GM23338 (cell line): ENCODE measurements at regions not wholly inside any gene's neighbourhood (a gene's known extent, or its start where the extent isn't known, plus 50 kb on each side); places are given as distances from the start of the nearest gene placed in this dataset.

Experiments used
- ATAC-seq: fragments of 200-7000 bp; cut with Tn5 transposase; 3 replicates; pipeline ENCODE4 v1.9.1; 2020
- DNase-seq: peaks from one replicate; pipeline ENCODE4 v3.0.0-alpha.2; 2015; ENCODE audit warnings: low spot score
- H2AFZ ChIP-seq: fragments of 200-600 bp; sonication (generic); 2 replicates; pipeline ENCODE4 v1.8.0; 2016; ENCODE audit warnings: antibody characterized with exemption, mild to moderate bottlenecking, moderate library complexity
- H3F3A ChIP-seq: fragments of 200-600 bp; sonication (generic); replicated peaks from 2 replicates; pipeline ENCODE4 v1.8.0; 2017; ENCODE audit warnings: antibody characterized with exemption, mixed run types, low read depth
- H3K27ac ChIP-seq: fragments of 200-600 bp; sonication (generic); 2 replicates; pipeline ENCODE4 v1.6.1; 2016; ENCODE audit warnings: low read depth
- H3K27me3 ChIP-seq: fragments of 200-600 bp; sonication (generic); 2 replicates; pipeline ENCODE4 v1.8.0; 2016; ENCODE audit warnings: mild to moderate bottlenecking, mixed run types, moderate library complexity; ENCODE audit not compliant: insufficient read depth
- H3K36me3 ChIP-seq: fragments of 200-600 bp; sonication (generic); 2 replicates; pipeline ENCODE4 v1.8.0; 2016; ENCODE audit warnings: mild to moderate bottlenecking; ENCODE audit not compliant: insufficient read depth
- H3K4me1 ChIP-seq: fragments of 200-600 bp; sonication (generic); 2 replicates; pipeline ENCODE4 v1.8.0; 2016; ENCODE audit warnings: mild to moderate bottlenecking, moderate library complexity; ENCODE audit not compliant: insufficient read depth
- H3K4me2 ChIP-seq: fragments of 200-600 bp; sonication (generic); 2 replicates; pipeline ENCODE4 v1.7.1; 2017; ENCODE audit warnings: mixed run types
- H3K4me3 ChIP-seq: fragments of 200-600 bp; sonication (generic); 2 replicates; pipeline ENCODE4 v1.6.1; 2016; ENCODE audit warnings: mixed run types
- H3K79me2 ChIP-seq: fragments of 200-600 bp; sonication (generic); replicated peaks from 2 replicates; pipeline ENCODE4 v1.8.0; 2017; ENCODE audit warnings: mild to moderate bottlenecking; ENCODE audit not compliant: insufficient read depth
- H3K9me2 ChIP-seq: fragments of 200-600 bp; sonication (generic); 2 replicates; pipeline ENCODE4 v1.8.0; 2017; ENCODE audit not compliant: insufficient read depth
- H4K20me1 ChIP-seq: fragments of 200-600 bp; sonication (generic); replicated peaks from 2 replicates; pipeline ENCODE4 v1.8.0; 2017; ENCODE audit warnings: mild to moderate bottlenecking; ENCODE audit not compliant: insufficient read depth
- H3K27ac Mint-ChIP-seq: 2 replicates; pipeline ENCODE4 v1.8.0; 2020; ENCODE audit warnings: inconsistent platforms, mild to moderate bottlenecking, moderate library complexity, mixed read lengths
- H3K27me3 Mint-ChIP-seq: 3 replicates; pipeline ENCODE4 v1.8.0; 2022; ENCODE audit warnings: low read depth, mild to moderate bottlenecking, moderate library complexity, mixed read lengths, inconsistent platforms; ENCODE audit not compliant: insufficient read depth, poor library complexity
- H3K36me3 Mint-ChIP-seq: 3 replicates; pipeline ENCODE4 v1.8.0; 2021; ENCODE audit warnings: low read depth, mild to moderate bottlenecking, inconsistent platforms, moderate library complexity, mixed read lengths
- H3K4me1 Mint-ChIP-seq: 3 replicates; pipeline ENCODE4 v1.8.0; 2020; ENCODE audit warnings: mild to moderate bottlenecking, inconsistent platforms, mixed read lengths
- H3K4me3 Mint-ChIP-seq: 3 replicates; pipeline ENCODE4 v1.8.0; 2021; ENCODE audit warnings: moderate library complexity, mild to moderate bottlenecking, inconsistent platforms, mixed read lengths
- H3K9me3 Mint-ChIP-seq: 3 replicates; pipeline ENCODE4 v1.8.0; 2020; ENCODE audit warnings: moderate library complexity, mild to moderate bottlenecking, inconsistent platforms, mixed read lengths
- CREB1 ChIP-seq: fragments of 250-450 bp; sonication (Bioruptor Pico); IDR thresholded peaks from 2 replicates; pipeline ENCODE4 v1.5.0; 2020; ENCODE audit warnings: low read depth, mild to moderate bottlenecking, moderate library complexity
- EZH2 ChIP-seq: fragments of 200-600 bp; sonication (generic); IDR thresholded peaks from one replicate; pipeline ENCODE4 v1.8.0; 2017; ENCODE audit warnings: antibody characterized with exemption, mild to moderate bottlenecking, low read depth; ENCODE audit not compliant: unreplicated experiment
- EZH2phosphoT487 ChIP-seq: fragments of 200-600 bp; sonication (generic); IDR thresholded peaks from one replicate; pipeline ENCODE4 v1.8.1; 2018; ENCODE audit warnings: antibody characterized with exemption; ENCODE audit not compliant: unreplicated experiment
- JUNB ChIP-seq: IDR thresholded peaks from one replicate; pipeline ENCODE4 v1.6.1; 2016; ENCODE audit warnings: antibody characterized with exemption; ENCODE audit not compliant: unreplicated experiment
- NANOG ChIP-seq: IDR thresholded peaks from 2 replicates; pipeline ENCODE4 v1.6.1; 2016; ENCODE audit warnings: antibody characterized with exemption, borderline replicate concordance
- POLR2AphosphoS5 ChIP-seq: IDR thresholded peaks from 2 replicates; pipeline ENCODE4 v1.6.1; 2016; ENCODE audit warnings: antibody characterized with exemption, low read depth
- STAT1 ChIP-seq: IDR thresholded peaks from one replicate; pipeline ENCODE4 v1.6.1; 2016; ENCODE audit warnings: antibody characterized with exemption; ENCODE audit not compliant: unreplicated experiment
- ZNF114 ChIP-seq: fragments of 250-450 bp; sonication (Bioruptor Pico); IDR thresholded peaks from 2 replicates; pipeline ENCODE4 v1.5.0; 2020; ENCODE audit warnings: mild to moderate bottlenecking, moderate library complexity
- ZNF331 ChIP-seq: fragments of 250-450 bp; sonication (Bioruptor Pico); IDR thresholded peaks from 2 replicates; pipeline ENCODE4 v1.5.0; 2020; ENCODE audit warnings: low read depth, mild to moderate bottlenecking, moderate library complexity
- TF ChIP-seq, protein P1 (sequence below), 2 experiments: fragments of 200-600 bp in 1 of 2; sonication (generic) in 1 of 2; conservative IDR thresholded peaks; 2 replicates each; pipeline versions ENCODE4 v1.5.1 to v1.6.1; 2016 to 2017; ENCODE audit warnings: antibody characterized with exemption in 2 of 2, low read depth in 2 of 2, mild to moderate bottlenecking in 2 of 2, moderate library complexity in 1 of 2
- TF ChIP-seq, protein P2 (sequence below): fragments of 250-450 bp; sonication (Bioruptor Pico); IDR thresholded peaks from 2 replicates; pipeline ENCODE4 v1.5.0; 2020; ENCODE audit warnings: mild to moderate bottlenecking, moderate library complexity
- TF ChIP-seq, protein P3 (sequence below): IDR thresholded peaks from 2 replicates; pipeline ENCODE4 v1.6.1; 2016; ENCODE audit warnings: antibody characterized with exemption
- TF ChIP-seq, protein P4 (sequence below): IDR thresholded peaks from one replicate; pipeline ENCODE4 v1.6.1; 2018; ENCODE audit warnings: antibody characterized with exemption; ENCODE audit not compliant: unreplicated experiment

DNA sequence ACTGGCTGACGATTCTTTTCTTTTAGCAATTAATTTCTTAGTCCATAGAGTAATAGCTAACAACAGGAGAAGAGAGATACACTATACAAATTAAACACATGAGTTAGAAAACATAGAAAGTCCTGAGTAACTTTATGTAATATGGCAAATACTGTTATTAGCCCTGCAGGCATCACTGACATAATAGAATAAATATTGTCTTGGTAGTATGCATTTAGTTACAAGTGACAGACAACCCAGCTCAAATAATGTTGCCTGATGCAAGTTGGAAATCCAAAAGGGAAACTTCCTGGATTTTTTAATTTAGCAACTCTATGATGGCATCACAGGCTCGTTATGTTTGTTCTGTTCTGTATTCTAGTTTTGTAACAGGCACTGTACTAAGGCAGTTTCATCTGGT lies 95.1 kb downstream of the DKK1 start:
- Histone ChIP-seq H3K79me2 (no peaks in the 10 kb centered on the region), H3K9me2 (no peaks in the 10 kb centered on the region), H3F3A (no peaks in the 10 kb centered on the region), H3K4me3 (no peak overlapping the region), H3K4me2 (no peak overlapping the region), H3K36me3 (no peaks in the 10 kb centered on the region), H2AFZ (no peak overlapping the region), H4K20me1 (no peaks in the 10 kb centered on the region), H3K4me1 (no peaks in the 10 kb centered on the region), H3K27me3 (no peaks in the 10 kb centered on the region), H3K27ac (no peak overlapping the region)
- no peaks in the 10 kb centered on the region for H3K4me1 Mint-ChIP-seq
- no peaks in the 10 kb centered on the region for H3K9me3 Mint-ChIP-seq
- no peak for DNase-seq
- no peak overlapping the region for H3K27ac Mint-ChIP-seq
- peaks cover 2% of the 10 kb centered on the region for H3K27me3 Mint-ChIP-seq
- no peak for ATAC-seq
- no peak overlapping the region for H3K4me3 Mint-ChIP-seq
- TF ChIP-seq, protein P1, sequence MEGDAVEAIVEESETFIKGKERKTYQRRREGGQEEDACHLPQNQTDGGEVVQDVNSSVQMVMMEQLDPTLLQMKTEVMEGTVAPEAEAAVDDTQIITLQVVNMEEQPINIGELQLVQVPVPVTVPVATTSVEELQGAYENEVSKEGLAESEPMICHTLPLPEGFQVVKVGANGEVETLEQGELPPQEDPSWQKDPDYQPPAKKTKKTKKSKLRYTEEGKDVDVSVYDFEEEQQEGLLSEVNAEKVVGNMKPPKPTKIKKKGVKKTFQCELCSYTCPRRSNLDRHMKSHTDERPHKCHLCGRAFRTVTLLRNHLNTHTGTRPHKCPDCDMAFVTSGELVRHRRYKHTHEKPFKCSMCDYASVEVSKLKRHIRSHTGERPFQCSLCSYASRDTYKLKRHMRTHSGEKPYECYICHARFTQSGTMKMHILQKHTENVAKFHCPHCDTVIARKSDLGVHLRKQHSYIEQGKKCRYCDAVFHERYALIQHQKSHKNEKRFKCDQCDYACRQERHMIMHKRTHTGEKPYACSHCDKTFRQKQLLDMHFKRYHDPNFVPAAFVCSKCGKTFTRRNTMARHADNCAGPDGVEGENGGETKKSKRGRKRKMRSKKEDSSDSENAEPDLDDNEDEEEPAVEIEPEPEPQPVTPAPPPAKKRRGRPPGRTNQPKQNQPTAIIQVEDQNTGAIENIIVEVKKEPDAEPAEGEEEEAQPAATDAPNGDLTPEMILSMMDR (conservative IDR thresholded peaks at IDR 0.05; ENCODE audit: low read depth in 2 of 2): no peak
- TF ChIP-seq CREB1 (CRISPR knock-in tag) (no peak), POLR2AphosphoS5 (no peak), ZNF114 (no peak), JUNB (no peak), ZNF331 (CRISPR knock-in tag) (no peak), EZH2 (no peak), STAT1 (no peak), NANOG (no peak), EZH2phosphoT487 (no peak)
- TF ChIP-seq, protein P2, sequence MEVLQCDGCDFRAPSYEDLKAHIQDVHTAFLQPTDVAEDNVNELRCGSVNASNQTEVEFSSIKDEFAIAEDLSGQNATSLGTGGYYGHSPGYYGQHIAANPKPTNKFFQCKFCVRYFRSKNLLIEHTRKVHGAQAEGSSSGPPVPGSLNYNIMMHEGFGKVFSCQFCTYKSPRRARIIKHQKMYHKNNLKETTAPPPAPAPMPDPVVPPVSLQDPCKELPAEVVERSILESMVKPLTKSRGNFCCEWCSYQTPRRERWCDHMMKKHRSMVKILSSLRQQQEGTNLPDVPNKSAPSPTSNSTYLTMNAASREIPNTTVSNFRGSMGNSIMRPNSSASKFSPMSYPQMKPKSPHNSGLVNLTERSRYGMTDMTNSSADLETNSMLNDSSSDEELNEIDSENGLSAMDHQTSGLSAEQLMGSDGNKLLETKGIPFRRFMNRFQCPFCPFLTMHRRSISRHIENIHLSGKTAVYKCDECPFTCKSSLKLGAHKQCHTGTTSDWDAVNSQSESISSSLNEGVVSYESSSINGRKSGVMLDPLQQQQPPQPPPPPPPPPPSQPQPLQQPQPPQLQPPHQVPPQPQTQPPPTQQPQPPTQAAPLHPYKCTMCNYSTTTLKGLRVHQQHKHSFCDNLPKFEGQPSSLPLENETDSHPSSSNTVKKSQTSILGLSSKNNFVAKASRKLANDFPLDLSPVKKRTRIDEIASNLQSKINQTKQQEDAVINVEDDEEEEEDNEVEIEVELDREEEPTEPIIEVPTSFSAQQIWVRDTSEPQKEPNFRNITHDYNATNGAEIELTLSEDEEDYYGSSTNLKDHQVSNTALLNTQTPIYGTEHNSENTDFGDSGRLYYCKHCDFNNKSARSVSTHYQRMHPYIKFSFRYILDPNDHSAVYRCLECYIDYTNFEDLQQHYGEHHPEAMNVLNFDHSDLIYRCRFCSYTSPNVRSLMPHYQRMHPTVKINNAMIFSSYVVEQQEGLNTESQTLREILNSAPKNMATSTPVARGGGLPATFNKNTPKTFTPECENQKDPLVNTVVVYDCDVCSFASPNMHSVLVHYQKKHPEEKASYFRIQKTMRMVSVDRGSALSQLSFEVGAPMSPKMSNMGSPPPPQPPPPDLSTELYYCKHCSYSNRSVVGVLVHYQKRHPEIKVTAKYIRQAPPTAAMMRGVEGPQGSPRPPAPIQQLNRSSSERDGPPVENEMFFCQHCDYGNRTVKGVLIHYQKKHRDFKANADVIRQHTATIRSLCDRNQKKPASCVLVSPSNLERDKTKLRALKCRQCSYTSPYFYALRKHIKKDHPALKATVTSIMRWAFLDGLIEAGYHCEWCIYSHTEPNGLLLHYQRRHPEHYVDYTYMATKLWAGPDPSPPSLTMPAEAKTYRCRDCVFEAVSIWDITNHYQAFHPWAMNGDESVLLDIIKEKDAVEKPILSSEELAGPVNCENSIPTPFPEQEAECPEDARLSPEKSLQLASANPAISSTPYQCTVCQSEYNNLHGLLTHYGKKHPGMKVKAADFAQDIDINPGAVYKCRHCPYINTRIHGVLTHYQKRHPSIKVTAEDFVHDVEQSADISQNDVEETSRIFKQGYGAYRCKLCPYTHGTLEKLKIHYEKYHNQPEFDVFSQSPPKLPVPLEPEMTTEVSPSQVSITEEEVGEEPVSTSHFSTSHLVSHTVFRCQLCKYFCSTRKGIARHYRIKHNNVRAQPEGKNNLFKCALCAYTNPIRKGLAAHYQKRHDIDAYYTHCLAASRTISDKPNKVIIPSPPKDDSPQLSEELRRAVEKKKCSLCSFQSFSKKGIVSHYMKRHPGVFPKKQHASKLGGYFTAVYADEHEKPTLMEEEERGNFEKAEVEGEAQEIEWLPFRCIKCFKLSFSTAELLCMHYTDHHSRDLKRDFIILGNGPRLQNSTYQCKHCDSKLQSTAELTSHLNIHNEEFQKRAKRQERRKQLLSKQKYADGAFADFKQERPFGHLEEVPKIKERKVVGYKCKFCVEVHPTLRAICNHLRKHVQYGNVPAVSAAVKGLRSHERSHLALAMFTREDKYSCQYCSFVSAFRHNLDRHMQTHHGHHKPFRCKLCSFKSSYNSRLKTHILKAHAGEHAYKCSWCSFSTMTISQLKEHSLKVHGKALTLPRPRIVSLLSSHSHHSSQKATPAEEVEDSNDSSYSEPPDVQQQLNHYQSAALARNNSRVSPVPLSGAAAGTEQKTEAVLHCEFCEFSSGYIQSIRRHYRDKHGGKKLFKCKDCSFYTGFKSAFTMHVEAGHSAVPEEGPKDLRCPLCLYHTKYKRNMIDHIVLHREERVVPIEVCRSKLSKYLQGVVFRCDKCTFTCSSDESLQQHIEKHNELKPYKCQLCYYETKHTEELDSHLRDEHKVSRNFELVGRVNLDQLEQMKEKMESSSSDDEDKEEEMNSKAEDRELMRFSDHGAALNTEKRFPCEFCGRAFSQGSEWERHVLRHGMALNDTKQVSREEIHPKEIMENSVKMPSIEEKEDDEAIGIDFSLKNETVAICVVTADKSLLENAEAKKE: no peak
- TF ChIP-seq, protein P3, sequence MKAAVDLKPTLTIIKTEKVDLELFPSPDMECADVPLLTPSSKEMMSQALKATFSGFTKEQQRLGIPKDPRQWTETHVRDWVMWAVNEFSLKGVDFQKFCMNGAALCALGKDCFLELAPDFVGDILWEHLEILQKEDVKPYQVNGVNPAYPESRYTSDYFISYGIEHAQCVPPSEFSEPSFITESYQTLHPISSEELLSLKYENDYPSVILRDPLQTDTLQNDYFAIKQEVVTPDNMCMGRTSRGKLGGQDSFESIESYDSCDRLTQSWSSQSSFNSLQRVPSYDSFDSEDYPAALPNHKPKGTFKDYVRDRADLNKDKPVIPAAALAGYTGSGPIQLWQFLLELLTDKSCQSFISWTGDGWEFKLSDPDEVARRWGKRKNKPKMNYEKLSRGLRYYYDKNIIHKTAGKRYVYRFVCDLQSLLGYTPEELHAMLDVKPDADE: no peak
- TF ChIP-seq, protein P4, sequence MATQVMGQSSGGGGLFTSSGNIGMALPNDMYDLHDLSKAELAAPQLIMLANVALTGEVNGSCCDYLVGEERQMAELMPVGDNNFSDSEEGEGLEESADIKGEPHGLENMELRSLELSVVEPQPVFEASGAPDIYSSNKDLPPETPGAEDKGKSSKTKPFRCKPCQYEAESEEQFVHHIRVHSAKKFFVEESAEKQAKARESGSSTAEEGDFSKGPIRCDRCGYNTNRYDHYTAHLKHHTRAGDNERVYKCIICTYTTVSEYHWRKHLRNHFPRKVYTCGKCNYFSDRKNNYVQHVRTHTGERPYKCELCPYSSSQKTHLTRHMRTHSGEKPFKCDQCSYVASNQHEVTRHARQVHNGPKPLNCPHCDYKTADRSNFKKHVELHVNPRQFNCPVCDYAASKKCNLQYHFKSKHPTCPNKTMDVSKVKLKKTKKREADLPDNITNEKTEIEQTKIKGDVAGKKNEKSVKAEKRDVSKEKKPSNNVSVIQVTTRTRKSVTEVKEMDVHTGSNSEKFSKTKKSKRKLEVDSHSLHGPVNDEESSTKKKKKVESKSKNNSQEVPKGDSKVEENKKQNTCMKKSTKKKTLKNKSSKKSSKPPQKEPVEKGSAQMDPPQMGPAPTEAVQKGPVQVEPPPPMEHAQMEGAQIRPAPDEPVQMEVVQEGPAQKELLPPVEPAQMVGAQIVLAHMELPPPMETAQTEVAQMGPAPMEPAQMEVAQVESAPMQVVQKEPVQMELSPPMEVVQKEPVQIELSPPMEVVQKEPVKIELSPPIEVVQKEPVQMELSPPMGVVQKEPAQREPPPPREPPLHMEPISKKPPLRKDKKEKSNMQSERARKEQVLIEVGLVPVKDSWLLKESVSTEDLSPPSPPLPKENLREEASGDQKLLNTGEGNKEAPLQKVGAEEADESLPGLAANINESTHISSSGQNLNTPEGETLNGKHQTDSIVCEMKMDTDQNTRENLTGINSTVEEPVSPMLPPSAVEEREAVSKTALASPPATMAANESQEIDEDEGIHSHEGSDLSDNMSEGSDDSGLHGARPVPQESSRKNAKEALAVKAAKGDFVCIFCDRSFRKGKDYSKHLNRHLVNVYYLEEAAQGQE: no peak
- no peaks in the 10 kb centered on the region for H3K36me3 Mint-ChIP-seq
